B cell (primary cell): ENCODE measurements at regions not wholly inside any gene's neighbourhood (a gene's known extent, or its start where the extent isn't known, plus 50 kb on each side); places are given as distances from the start of the nearest gene placed in this dataset.

ENCODE experiments used
- EZH2 ChIP-seq: IDR thresholded peaks from 2 replicates; pipeline ENCODE4 v1.6.1; 2012; ENCODE audit warnings: borderline replicate concordance, low read depth, mild to moderate bottlenecking, moderate library complexity, low read length; ENCODE audit not compliant: insufficient read depth, poor library complexity, severe bottlenecking
- TF ChIP-seq, protein P1 (sequence below): fragments of 200-600 bp; IDR thresholded peaks from one replicate; pipeline ENCODE4 v1.8.0; 2022; ENCODE audit warnings: antibody characterized with exemption, mild to moderate bottlenecking

DNA sequence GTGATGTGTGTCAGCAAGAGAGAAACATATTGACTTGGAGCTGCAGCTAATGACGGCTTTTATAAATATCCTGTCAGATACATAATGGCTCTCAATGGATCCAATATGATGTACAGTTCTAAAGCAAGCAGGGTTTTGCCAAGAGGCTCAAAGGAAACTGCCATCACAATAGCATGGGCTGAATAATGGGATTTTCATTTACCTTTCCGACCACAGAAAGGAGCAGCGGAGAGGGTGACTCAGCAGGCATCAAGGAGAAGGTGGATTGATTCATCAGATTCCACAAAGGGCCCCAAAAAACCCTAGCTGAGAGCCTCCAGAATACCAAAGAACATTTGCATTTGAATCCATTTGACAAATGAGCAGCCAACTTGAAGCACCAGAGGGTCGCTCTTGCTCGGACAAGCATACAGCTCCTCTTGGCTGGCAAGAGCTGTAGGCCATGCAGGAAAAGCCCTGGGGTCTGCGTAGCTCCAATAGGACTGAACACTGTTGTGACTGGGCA lies 355.7 kb upstream of the NOCT start:
- TF ChIP-seq, protein P1, sequence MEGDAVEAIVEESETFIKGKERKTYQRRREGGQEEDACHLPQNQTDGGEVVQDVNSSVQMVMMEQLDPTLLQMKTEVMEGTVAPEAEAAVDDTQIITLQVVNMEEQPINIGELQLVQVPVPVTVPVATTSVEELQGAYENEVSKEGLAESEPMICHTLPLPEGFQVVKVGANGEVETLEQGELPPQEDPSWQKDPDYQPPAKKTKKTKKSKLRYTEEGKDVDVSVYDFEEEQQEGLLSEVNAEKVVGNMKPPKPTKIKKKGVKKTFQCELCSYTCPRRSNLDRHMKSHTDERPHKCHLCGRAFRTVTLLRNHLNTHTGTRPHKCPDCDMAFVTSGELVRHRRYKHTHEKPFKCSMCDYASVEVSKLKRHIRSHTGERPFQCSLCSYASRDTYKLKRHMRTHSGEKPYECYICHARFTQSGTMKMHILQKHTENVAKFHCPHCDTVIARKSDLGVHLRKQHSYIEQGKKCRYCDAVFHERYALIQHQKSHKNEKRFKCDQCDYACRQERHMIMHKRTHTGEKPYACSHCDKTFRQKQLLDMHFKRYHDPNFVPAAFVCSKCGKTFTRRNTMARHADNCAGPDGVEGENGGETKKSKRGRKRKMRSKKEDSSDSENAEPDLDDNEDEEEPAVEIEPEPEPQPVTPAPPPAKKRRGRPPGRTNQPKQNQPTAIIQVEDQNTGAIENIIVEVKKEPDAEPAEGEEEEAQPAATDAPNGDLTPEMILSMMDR: no peak
- TF ChIP-seq EZH2: no peak
